Smooth muscle cell of the brain vasculature (primary cell): ENCODE measurements at regions not wholly inside any gene's neighbourhood (a gene's known extent, or its start where the extent isn't known, plus 50 kb on each side); places are given as distances from the start of the nearest gene placed in this dataset.

Experiments
- DNase-seq: peaks from one replicate; pipeline ENCODE4 v3.0.0-alpha.2; 2012; ENCODE audit warnings: low read depth, low spot score

GRCh38 chr2:45301307-45302277, 292.3 kb upstream of the SIX2 start:
- no peak for DNase-seq

DNA sequence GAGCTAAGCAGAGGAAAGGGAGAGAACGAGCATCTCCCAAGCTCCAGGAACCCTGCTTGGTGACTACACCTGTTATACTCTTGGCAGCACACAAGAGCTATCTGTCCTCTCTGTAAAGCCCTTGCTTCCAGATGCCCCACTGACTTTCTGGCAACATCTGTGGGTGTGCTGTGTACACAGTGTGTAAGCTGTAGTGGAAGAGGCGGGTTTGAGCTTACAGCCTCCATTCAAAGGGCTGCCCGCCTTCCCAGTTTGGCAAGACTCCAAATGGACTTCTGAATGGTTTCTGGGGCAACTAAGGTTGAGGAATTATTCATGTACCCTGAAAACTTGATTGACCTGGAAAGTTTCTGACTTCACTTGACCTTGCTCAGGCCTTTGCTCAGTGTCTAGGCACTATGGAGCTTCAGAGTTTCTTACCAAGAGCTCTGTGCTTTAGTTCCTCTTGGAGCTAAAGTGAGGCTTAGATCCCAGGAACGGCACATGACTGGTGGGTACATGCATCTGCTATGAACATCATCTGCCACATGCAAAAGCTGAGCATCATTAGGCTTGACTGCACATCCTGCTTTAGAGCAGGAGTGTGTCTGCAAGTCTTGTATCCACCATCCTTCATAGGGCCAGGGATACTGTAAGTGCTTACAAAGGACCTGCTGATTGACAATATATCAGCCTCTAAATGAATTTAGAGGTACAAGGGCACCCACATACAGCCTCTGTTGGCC, 290.9 kb upstream of the SIX2 start:
- DNase-seq: no peak

- no peak for DNase-seq
These were observed 290.1 kb upstream of the SIX2 start for GRCh38 chr2:45299361-45299760.

DNA sequence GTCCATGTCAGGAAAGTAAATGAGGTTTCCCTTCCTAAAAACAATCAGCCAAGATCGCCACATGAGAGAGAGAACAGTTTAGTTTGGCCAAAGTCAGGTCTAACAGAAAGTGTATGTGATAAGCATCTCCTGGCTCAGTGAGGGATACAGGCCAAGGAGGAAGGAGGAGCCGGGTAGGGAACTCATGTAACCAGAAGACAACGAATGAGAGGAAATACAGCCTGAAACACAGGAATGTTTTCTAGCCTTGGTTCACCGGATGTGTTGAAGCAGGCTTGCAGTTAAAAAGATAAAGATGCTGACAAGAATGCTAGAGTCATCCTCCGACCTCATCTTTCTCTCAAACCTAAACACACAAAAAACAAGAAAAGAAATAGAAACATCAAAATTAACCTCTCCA, 283.9 kb upstream of the SIX2 start:
- no peak for DNase-seq

DNA sequence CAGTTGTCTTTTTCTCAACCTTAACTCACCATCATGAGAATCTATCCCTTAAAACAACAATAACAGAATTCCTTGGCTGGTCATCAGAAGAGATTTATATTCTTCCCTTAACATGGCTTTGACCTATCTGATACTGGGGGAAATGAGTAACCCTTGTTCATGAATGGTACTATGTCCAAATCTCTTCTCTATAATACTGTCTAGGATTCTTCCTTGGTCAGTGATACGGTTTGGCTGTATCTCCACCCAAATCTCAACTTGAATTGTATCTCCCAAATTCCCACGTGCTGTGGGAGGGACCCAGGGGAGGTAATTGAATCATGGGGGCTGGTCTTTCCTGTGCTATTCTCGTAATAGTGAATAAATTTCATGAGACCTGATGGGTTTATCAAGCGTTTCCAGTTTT, 282.0 kb upstream of the SIX2 start:
- no peak for DNase-seq

DNA sequence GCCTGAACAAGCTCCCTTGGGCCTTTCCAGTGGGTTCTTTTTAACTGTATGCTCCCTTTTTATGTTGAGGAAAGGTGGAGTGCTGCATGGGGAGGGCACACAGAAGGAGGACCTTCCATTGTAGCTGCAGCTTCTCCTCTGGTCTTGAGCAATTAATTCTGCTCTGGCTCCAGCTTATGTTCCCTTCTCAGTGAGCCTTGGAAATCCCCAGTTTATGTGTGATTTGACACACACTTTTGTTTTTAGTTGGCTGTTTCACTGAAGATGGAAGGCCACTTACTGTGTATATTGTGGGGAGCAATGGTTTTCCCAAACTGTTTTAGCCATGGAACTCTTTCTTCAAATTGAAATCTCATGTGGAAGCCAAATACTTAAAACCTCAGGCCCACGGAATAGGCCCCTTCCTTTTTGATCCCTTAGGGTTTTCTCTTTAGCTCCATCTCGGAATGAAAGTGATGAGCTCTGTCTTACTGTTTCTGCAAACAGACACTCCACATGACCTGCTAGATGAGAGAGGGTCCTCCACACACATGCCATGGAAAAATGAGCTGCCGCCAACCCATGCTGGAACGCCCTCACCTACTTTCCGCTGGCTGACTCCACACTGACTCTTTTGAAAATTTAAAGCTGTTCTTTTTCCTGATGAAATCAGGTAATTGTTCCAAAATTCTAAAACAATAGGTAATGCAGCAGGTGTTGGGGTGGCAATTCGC, 280.9 kb upstream of the SIX2 start:
- no peak for DNase-seq

GRCh38 chr2:45288532-45289417, 279.5 kb upstream of the SIX2 start:
- no peak for DNase-seq

- DNase-seq: no peak
These were observed 277.8 kb upstream of the SIX2 start for GRCh38 chr2:45287045-45287444.

DNA sequence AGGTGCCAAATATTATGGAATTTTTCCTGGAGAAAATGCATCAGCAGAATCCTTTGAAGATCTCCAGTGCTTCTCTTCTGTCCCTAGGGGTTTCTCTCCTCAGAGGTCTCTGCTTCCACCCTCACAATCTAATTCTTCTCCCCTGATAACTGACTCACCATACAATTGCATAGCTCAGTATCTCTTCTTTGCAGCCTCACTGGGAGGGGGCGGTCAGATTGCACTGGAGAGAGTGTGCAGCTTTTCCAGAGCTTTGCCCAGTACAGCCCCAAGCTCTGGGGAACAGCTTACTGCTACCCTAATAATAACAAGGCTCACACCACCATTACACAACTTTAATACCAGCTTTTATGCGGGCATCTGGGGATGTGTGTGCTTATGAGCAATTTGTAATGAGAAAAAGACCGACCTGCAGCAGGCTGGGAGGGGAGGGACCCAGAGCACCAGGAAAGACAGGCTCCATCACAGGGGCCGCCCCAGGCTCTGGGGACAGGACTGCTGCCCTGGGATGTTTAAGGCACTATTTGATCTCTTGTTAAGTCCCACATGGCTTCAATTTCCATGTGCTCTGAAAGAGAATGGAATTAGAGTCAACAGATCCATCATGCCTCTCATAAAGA, 276.6 kb upstream of the SIX2 start:
- no peak for DNase-seq

DNA sequence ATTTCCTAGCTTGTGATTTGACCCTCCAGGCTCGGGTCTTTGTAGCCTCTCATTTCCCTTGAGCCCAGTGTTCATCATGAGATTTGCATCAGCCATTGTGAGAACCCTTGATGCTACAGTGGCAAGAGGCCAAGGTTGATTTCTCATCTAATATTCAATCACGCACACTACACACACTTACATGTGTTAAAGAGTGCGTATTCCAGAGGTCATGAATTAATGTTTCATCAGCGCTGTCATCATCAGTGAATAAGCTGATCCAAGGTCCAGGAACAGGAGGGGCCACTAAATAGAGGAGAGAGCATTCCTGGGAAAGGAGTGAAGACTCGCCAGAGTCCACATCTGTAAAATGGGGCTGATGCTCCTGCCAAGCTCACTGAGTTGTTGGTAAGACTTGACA, 276.1 kb upstream of the SIX2 start:
- DNase-seq: no peak

- no peak for DNase-seq
These were observed 275.4 kb upstream of the SIX2 start for GRCh38 chr2:45284621-45284995.

DNA sequence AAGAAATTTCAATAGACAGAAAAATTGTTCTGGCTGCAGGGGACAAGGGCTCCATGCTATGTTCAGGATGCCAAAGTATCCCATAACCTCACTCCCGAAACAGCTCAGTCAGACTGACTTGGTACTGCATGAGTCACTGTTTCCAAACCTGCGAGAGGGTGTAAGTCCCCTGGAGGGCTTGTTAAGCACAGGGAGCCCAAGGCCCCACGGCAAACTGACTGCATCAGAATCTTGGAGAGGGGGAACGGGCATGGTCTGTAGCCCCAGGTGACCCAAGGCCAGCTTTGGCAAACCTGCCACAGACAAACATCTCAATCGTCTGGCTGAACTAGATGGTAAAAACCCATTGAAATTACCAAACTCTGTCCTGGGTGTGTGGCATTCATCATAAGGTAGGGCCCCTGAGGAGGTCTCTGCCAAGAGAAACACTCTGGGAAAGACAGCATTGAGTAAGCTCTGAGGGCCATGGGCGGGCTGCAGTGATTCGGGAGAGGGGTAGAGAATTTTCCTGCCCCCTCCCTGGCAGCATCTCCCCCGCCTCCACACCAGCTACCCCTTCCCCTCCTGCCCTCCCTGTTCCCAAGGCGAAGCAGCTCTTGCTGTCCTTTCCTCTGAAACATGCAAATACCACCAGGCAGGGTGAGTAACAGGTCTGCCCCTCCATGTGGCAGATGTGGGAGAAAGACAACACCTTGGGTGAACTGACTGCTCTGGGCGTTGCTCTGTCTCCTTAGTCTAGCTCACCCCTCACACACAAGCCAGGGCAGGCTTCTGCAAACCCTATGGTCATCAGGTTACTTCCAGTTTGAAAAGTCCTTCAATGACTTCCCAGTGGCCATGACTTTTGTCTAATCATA, 274.7 kb upstream of the SIX2 start:
- DNase-seq: peak; percentile 56

GRCh38 chr2:45282646-45283045, 273.4 kb upstream of the SIX2 start:
- DNase-seq: no peak

- no peak for DNase-seq
These were observed 272.1 kb upstream of the SIX2 start for GRCh38 chr2:45281311-45281710.

GRCh38 chr2:45280794-45281193, 271.5 kb upstream of the SIX2 start:
- DNase-seq: no peak

GRCh38 chr2:45279356-45279755, 270.1 kb upstream of the SIX2 start:
- no peak for DNase-seq

DNA sequence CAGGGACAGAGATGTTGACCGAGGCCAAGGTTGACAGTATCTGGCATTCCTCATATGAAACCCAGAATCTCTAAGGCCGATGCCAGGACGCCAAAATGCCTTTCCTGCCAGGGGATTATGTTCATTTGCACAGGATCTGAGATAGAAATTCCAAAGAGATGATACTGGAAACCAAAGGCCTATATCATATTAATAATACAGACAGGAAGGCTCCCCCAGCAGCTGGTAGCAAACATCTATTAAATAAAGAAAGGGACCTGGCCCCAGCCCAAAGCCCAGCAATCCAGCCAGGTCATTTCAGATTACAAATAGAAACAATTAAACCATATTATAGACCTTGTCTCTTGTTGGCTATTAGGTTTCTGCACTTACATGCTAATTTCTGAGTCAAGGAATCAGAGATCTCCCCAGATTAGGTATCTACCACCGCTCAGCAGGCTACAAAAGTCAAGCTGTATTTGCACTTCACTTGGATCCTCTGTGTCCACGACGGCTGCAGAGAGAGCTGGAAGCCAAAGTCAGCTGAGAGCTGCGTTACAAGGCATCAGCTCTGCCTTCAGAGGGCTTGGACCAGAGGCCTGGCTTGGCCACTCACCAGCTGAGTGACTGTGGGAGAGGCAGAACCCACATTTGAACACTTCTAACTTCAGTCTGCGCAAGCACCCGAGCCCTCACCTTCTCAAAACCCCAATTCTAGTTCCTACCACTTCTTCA, 269.3 kb upstream of the SIX2 start:
- DNase-seq: no peak

GRCh38 chr2:45276914-45277313, 267.7 kb upstream of the SIX2 start:
- DNase-seq: no peak

DNA sequence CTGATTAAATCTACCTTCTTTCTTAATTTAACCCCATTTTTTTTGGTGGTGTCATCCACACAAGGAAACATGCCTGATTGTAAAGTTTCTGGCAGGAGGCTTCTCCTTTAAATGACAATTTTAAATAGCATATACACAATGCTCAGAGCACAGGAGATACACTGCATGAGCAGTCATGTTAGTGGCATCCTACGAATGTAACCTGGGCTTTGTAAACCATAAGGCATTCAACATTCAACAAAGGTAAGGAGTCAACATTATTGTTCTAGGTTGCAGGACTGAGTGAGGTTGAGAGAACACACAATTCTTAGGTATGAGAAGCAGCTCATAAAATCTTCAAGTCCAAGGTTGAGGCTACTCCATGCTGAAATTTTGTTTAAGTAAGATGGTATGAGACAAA, 266.6 kb upstream of the SIX2 start:
- DNase-seq: no peak
